ENCODE measurements at regions not wholly inside any gene's neighbourhood (a gene's known extent, or its start where the extent isn't known, plus 50 kb on each side); places are given as distances from the start of the nearest gene placed in this dataset.

GRCh38 chr4:188459381-188459780 lies 320.1 kb downstream of the TRIML1 start:
- Histone ChIP-seq H3K9ac (ENCODE audit: low read depth, low read length) (no peak overlapping the region), H2BK20ac (ENCODE audit: low read depth, low read length) (no peak overlapping the region), H3K4me3 (ENCODE audit: insufficient read depth, low read depth, low read length) (no peak overlapping the region), H4K8ac (ENCODE audit: low read depth in 2 of 2, low read length in 2 of 2) (no peak overlapping the region), H4K20me1 (ENCODE audit: insufficient read depth, low read length) (no peaks in the 10 kb centered on the region), H2AK5ac (ENCODE audit: low read depth, low read length) (no peak overlapping the region), H2BK15ac (ENCODE audit: low read depth, low read length) (no peak overlapping the region), H3K18ac (ENCODE audit: low read depth, low read length) (no peak overlapping the region), H3K27ac (ENCODE audit: insufficient read depth, low read length) (no peak overlapping the region), H3K9me1 (ENCODE audit: insufficient read depth, low read length) (no peaks in the 10 kb centered on the region), H3K56ac (ENCODE audit: extremely low read depth, insufficient read depth, low read length) (no peak overlapping the region), H4K5ac (ENCODE audit: low read depth, low read length) (no peak overlapping the region), H3K9me3 (ENCODE audit: control insufficient read depth, insufficient read depth, low read length) (peaks cover 4% of the 10 kb centered on the region; the same call in 1 of the 2 replicates), H3K27me3 (ENCODE audit: control insufficient read depth, insufficient read depth, low read length) (no peaks in the 10 kb centered on the region), H3K79me1 (ENCODE audit: low read depth in 1 of 2, low read length in 2 of 2) (no peaks in the 10 kb centered on the region), H2BK5ac (ENCODE audit: low read depth, low read length, poor library complexity, severe bottlenecking) (no peak overlapping the region), H2AK9ac (replicated peaks; ENCODE audit: low read depth, low read length, poor library complexity) (no peak overlapping the region), H3K4ac (ENCODE audit: low read depth, low read length) (no peak overlapping the region), H3K4me2 (ENCODE audit: low read depth, low read length) (no peak overlapping the region), H4K91ac (ENCODE audit: insufficient read depth, low read depth, low read length) (no peak overlapping the region), H3K36me3 (ENCODE audit: control insufficient read depth, insufficient read depth, low read length) (no peaks in the 10 kb centered on the region), H2BK120ac (ENCODE audit: low read depth, low read length) (no peak overlapping the region), H3K4me1 (ENCODE audit: control insufficient read depth, insufficient read depth, low read length) (no peaks in the 10 kb centered on the region), H3K23ac (ENCODE audit: low read depth, low read length) (no peak overlapping the region), H2AFZ (replicated peaks; ENCODE audit: low read length, poor library complexity) (no peak overlapping the region), H3K14ac (replicated peaks; ENCODE audit: low read depth, low read length) (no peak overlapping the region)
- in situ Hi-C loops (cut with MboI; ENCODE audit: low sequenced_read_pairs): no loop called here
- DNase-seq: no peak
- TF ChIP-seq CEBPB (IDR thresholded peaks at IDR 0.05; ENCODE audit: low read depth, low read length) (no peak), CHD1 (IDR thresholded peaks at IDR 0.05; ENCODE audit: low read depth, low read length) (no peak), ELK1 (IDR thresholded peaks at IDR 0.05; ENCODE audit: borderline replicate concordance, low read depth, low read length) (no peak), MAFK (IDR thresholded peaks at IDR 0.05; ENCODE audit: low read depth, low read length) (no peak), NFE2L2 (IDR thresholded peaks at IDR 0.05; ENCODE audit: low read depth, low read length) (no peak), RFX5 (IDR thresholded peaks at IDR 0.05; ENCODE audit: low read depth, low read length) (no peak), BHLHE40 (IDR thresholded peaks at IDR 0.05; ENCODE audit: low read depth, low read length) (no peak), RCOR1 (IDR thresholded peaks at IDR 0.05; ENCODE audit: insufficient replicate concordance, low read length) (no peak), FOS (IDR thresholded peaks at IDR 0.05; ENCODE audit: low read depth, low read length) (no peak), POLR2A (IDR thresholded peaks at IDR 0.05; ENCODE audit: low read depth, low read length) (no peak), CTCF (conservative IDR thresholded peaks at IDR 0.05; ENCODE audit: low read depth, low read length) (no peak), MAZ (IDR thresholded peaks at IDR 0.05; ENCODE audit: borderline replicate concordance, low read depth, low read length) (no peak), SMC3 (IDR thresholded peaks at IDR 0.05; ENCODE audit: low read depth, low read length) (no peak), MXI1 (IDR thresholded peaks at IDR 0.05; ENCODE audit: borderline replicate concordance, low read depth, low read length) (no peak), RAD21 (IDR thresholded peaks at IDR 0.05; ENCODE audit: low read length) (no peak)
- TF ChIP-seq, protein P1, sequence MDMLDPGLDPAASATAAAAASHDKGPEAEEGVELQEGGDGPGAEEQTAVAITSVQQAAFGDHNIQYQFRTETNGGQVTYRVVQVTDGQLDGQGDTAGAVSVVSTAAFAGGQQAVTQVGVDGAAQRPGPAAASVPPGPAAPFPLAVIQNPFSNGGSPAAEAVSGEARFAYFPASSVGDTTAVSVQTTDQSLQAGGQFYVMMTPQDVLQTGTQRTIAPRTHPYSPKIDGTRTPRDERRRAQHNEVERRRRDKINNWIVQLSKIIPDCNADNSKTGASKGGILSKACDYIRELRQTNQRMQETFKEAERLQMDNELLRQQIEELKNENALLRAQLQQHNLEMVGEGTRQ (IDR thresholded peaks at IDR 0.05; ENCODE audit: low read depth, low read length): no peak
- POLR2A ChIA-PET (ENCODE audit: unreplicated experiment): no interaction called here
- ATAC-seq (ENCODE audit: low read depth): no peak
- CTCF ChIA-PET: no interaction called here
- intact Hi-C loops (cut with micrococcal nuclease): no loop called here
- no CpG with 5 or more reads among the region's 1 CpG for WGBS, 2 experiments (ENCODE audit: extremely low coverage in 2 of 2, insufficient read length in 1 of 2)
- dilution Hi-C loops (cut with HindIII; ENCODE audit: low sequenced_read_pairs, unreplicated experiment): no loop called here
- no TSS peak for BruUV-seq (replicated peaks)

All from IMR-90 (cell line).